HFFc6 (cell line): ENCODE measurements at regions not wholly inside any gene's neighbourhood (a gene's known extent, or its start where the extent isn't known, plus 50 kb on each side); places are given as distances from the start of the nearest gene placed in this dataset.

Experiments
- DNase-seq: peaks from one replicate; pipeline ENCODE4 v3.0.0-alpha.2; 2018
- H3K27ac Mint-ChIP-seq: 2 replicates; pipeline ENCODE4 v1.8.0; 2020; ENCODE audit warnings: mild to moderate bottlenecking, mixed read lengths
- H3K27me3 Mint-ChIP-seq: 2 replicates; pipeline ENCODE4 v1.8.0; 2021; ENCODE audit warnings: mild to moderate bottlenecking, moderate library complexity, mixed read lengths; ENCODE audit not compliant: insufficient read depth
- H3K36me3 Mint-ChIP-seq: 2 replicates; pipeline ENCODE4 v1.8.0; 2021; ENCODE audit warnings: low read depth, mixed read lengths
- H3K4me1 Mint-ChIP-seq: 2 replicates; pipeline ENCODE4 v1.8.0; 2020; ENCODE audit warnings: low read depth, mixed read lengths
- H3K4me3 Mint-ChIP-seq: 2 replicates; pipeline ENCODE4 v1.8.0; 2020; ENCODE audit warnings: mild to moderate bottlenecking, moderate library complexity, mixed read lengths
- H3K9me3 Mint-ChIP-seq: 2 replicates; pipeline ENCODE4 v1.8.0; 2020; ENCODE audit warnings: mild to moderate bottlenecking, mixed read lengths
- TF ChIP-seq, protein P1 (sequence below): fragments of 200-600 bp; sonication (generic); IDR thresholded peaks from 2 replicates; pipeline ENCODE4 v1.5.0; 2021; ENCODE audit warnings: antibody characterized with exemption, mild to moderate bottlenecking

DNA sequence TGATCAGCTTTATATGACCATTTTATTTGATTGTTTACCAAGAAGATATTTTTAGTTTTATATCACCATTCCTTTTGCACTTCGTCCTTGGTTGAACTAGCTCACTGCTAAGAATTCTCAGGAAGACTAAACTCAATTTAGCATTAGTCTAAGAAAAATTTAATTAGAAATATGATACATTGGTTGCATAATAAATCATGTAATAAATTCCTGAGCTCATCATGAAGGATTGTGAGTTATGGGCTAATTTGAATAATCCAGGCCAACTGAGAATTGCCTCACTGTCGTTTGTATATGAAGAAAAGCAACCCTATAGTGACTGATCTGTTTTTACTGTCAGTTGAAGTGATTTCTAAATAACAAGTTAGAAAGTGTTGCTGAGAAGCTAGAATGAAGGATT is 725.5 kb downstream of the DNAJB9 start:
- H3K27ac Mint-ChIP-seq, result no peak overlapping the region
- H3K9me3 Mint-ChIP-seq, result peaks cover 23% of the 10 kb centered on the region
- peaks cover 4% of the 10 kb centered on the region for H3K36me3 Mint-ChIP-seq
- no peaks in the 10 kb centered on the region for H3K4me1 Mint-ChIP-seq
- TF ChIP-seq, protein P1, sequence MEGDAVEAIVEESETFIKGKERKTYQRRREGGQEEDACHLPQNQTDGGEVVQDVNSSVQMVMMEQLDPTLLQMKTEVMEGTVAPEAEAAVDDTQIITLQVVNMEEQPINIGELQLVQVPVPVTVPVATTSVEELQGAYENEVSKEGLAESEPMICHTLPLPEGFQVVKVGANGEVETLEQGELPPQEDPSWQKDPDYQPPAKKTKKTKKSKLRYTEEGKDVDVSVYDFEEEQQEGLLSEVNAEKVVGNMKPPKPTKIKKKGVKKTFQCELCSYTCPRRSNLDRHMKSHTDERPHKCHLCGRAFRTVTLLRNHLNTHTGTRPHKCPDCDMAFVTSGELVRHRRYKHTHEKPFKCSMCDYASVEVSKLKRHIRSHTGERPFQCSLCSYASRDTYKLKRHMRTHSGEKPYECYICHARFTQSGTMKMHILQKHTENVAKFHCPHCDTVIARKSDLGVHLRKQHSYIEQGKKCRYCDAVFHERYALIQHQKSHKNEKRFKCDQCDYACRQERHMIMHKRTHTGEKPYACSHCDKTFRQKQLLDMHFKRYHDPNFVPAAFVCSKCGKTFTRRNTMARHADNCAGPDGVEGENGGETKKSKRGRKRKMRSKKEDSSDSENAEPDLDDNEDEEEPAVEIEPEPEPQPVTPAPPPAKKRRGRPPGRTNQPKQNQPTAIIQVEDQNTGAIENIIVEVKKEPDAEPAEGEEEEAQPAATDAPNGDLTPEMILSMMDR, result no peak
- no peaks in the 10 kb centered on the region for H3K27me3 Mint-ChIP-seq
- DNase-seq, result no peak
- no peak overlapping the region for H3K4me3 Mint-ChIP-seq

DNA sequence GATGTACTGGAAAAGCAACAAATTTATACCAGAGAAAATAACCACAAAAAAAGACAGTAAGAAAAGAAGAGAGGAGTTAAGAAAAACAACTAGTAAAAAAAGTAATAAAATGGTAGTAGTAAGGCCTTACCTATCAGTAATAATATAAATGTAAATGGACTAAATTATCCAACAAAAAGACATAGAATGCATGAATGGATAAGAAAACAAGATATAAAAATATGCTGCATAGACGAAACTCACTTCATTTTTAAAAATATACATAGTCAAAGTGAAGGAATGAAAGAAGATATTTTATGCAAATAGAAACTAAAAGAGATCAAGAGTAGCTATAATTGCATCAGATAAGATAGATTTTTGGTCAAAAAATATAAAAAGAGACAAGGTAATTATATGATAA is 739.1 kb downstream of the DNAJB9 start:
- no peaks in the 10 kb centered on the region for H3K4me1 Mint-ChIP-seq
- peaks cover 69% of the 10 kb centered on the region for H3K9me3 Mint-ChIP-seq
- H3K4me3 Mint-ChIP-seq, result no peak overlapping the region
- DNase-seq, result no peak
- H3K36me3 Mint-ChIP-seq, result no peaks in the 10 kb centered on the region
- TF ChIP-seq, protein P1, result no peak
- no peaks in the 10 kb centered on the region for H3K27me3 Mint-ChIP-seq
- H3K27ac Mint-ChIP-seq, result no peak overlapping the region

DNA sequence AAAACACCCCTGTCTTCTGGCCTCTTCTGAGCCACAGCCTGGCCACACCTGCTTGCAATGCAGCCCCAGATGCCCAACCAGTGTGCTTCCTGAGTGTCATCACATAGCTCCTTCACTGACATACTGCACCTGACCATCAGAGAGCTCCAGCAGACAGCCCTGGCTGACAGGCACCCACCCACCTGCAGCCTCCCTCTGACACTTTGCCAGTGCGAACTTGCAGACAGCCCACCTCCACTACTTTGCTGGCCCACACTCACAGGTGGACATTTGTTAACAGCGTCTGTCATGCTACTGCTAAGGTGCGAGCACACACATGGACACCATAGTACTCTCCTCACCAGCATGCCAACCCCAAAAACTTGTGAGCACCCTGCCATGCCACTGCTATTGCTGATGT is 740.1 kb downstream of the DNAJB9 start:
- TF ChIP-seq, protein P1, result no peak
- Mint-ChIP-seq H3K27ac (no peak overlapping the region), H3K9me3 (peaks cover 69% of the 10 kb centered on the region), H3K4me1 (no peaks in the 10 kb centered on the region), H3K27me3 (no peaks in the 10 kb centered on the region), H3K36me3 (no peaks in the 10 kb centered on the region), H3K4me3 (no peak overlapping the region)
- DNase-seq, result no peak

DNA sequence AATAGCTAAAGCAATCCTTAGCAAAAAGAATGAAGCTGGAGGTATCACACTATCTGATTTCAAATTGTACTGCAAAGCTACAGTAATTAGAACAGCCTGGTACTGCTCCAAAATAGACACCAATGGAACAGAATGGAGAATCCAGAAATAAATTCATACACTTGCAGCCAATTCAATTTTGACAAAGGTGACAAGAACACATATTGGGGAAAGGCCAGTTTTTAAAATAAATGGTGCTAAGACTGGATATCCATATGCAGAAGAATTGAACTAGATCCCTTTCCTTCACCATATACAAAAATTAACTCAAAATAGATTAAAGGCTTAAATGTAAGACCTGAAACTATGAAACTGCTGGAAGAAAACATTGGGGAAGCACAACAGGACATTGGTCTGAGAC is 748.5 kb downstream of the DNAJB9 start:
- H3K27ac Mint-ChIP-seq, result no peak overlapping the region
- DNase-seq, result no peak
- TF ChIP-seq, protein P1, result no peak
- no peaks in the 10 kb centered on the region for H3K36me3 Mint-ChIP-seq
- H3K4me3 Mint-ChIP-seq, result no peak overlapping the region
- H3K27me3 Mint-ChIP-seq, result no peaks in the 10 kb centered on the region
- H3K9me3 Mint-ChIP-seq, result peaks cover 62% of the 10 kb centered on the region
- no peaks in the 10 kb centered on the region for H3K4me1 Mint-ChIP-seq

DNA sequence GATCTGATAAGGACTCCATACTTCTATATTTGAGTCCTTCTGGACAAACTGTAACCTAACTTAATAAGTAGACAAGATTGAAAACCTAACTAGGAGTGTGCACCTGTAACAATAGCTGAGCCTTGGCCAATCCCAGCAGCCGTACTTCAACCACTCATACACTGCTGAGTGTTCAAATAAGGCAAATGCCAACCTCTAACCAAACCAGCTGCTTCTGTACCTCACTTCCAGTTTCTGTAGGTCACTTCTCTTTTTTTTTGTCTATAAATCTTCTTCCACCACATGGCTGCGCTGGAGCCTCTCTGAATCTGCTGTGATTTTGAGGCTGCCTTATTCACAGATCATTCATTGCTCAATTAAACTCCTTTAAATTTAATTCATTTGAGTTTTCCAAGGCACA is 753.2 kb downstream of the DNAJB9 start:
- no peak overlapping the region for H3K27ac Mint-ChIP-seq
- no peak overlapping the region for H3K4me3 Mint-ChIP-seq
- peaks cover 29% of the 10 kb centered on the region for H3K9me3 Mint-ChIP-seq

More for the DNA sequence above, 753.2 kb downstream of the DNAJB9 start:
- H3K36me3 Mint-ChIP-seq, result no peaks in the 10 kb centered on the region
- TF ChIP-seq, protein P1, result no peak
- no peaks in the 10 kb centered on the region for H3K4me1 Mint-ChIP-seq
- H3K27me3 Mint-ChIP-seq, result no peaks in the 10 kb centered on the region
- DNase-seq, result no peak
